ENCODE measurements at regions not wholly inside any gene's neighbourhood (a gene's known extent, or its start where the extent isn't known, plus 50 kb on each side); places are given as distances from the start of the nearest gene placed in this dataset.

DNA sequence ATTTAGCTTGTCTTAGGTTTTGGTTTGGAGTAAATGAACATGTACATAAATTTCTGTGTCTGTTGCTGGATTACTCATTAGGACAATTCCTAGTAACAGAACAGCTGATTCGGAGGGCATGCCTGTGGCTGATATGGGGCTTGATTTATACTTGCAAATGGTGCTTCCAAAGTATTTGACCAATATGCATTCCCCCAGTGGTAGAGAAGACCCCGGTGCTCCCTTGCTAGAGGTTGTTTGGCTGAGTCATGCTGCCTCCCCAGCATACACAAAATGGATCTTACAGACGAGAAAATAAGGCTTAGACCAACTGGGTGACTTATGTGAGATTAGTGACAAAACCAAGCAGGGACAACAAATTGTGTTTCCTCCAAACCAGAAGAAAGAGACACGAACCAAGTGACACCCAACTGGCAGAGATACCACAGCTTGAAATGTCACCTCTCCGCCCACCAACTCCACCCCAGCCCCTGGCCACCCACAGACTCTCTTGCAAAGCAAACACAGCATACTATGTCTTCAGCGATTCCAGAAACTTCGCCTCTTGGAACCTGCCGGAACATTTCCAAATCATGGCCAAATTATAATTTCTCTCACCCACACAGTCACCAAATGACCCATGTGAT lies 75.9 kb upstream of the ETS2 start:
- TF ChIP-seq, protein P1, sequence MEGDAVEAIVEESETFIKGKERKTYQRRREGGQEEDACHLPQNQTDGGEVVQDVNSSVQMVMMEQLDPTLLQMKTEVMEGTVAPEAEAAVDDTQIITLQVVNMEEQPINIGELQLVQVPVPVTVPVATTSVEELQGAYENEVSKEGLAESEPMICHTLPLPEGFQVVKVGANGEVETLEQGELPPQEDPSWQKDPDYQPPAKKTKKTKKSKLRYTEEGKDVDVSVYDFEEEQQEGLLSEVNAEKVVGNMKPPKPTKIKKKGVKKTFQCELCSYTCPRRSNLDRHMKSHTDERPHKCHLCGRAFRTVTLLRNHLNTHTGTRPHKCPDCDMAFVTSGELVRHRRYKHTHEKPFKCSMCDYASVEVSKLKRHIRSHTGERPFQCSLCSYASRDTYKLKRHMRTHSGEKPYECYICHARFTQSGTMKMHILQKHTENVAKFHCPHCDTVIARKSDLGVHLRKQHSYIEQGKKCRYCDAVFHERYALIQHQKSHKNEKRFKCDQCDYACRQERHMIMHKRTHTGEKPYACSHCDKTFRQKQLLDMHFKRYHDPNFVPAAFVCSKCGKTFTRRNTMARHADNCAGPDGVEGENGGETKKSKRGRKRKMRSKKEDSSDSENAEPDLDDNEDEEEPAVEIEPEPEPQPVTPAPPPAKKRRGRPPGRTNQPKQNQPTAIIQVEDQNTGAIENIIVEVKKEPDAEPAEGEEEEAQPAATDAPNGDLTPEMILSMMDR (conservative IDR thresholded peaks at IDR 0.05), result no peak
- no peak for TF ChIP-seq ZFX (IDR thresholded peaks at IDR 0.05)
